Activated CD8-positive, alpha-beta memory T cell treated with anti-CD3 and anti-CD28 coated beads, Interleukin-2, amount 10 ng/mL, durations not matched to agents 7 days and 5 days (primary cell): ENCODE measurements at regions not wholly inside any gene's neighbourhood (a gene's known extent, or its start where the extent isn't known, plus 50 kb on each side); places are given as distances from the start of the nearest gene placed in this dataset.
"Not testable (repeated sequence)": the region's sequence is repeated elsewhere in the genome, so short reads cannot be mapped to it uniquely, and the experiment has no call there.

ENCODE experiments used
- ATAC-seq: fragments of 150-1000 bp; cut with Tn5 transposase; one replicate; pipeline ENCODE4 v1.10.0; 2021; ENCODE audit warnings: moderate library complexity
- CTCF ChIA-PET: fragments of 350-600 bp; sonication (Branson Sonifier 250); formaldehyde crosslinking; loops from one replicate; lab custom pipeline; 2021; ENCODE audit warnings: antibody characterized with exemption; lab: Charles Lee
- DNase-seq: peaks from one replicate; pipeline ENCODE4 v3.0.0-alpha.2; 2020
- H3K27ac Mint-ChIP-seq: one replicate; pipeline ENCODE4 v1.8.0; 2021; ENCODE audit warnings: mild to moderate bottlenecking, mixed read lengths
- H3K27me3 Mint-ChIP-seq: one replicate; pipeline ENCODE4 v1.8.0; 2021; ENCODE audit warnings: mixed read lengths
- H3K36me3 Mint-ChIP-seq: one replicate; pipeline ENCODE4 v1.8.0; 2021; ENCODE audit warnings: mild to moderate bottlenecking, mixed read lengths
- H3K4me1 Mint-ChIP-seq: one replicate; pipeline ENCODE4 v1.8.0; 2021; ENCODE audit warnings: mixed read lengths
- H3K4me3 Mint-ChIP-seq: one replicate; pipeline ENCODE4 v1.8.0; 2021; ENCODE audit warnings: mild to moderate bottlenecking, moderate library complexity, mixed read lengths
- H3K9me3 Mint-ChIP-seq: one replicate; pipeline ENCODE4 v1.8.0; 2022; ENCODE audit warnings: low read depth, mixed read lengths

DNA sequence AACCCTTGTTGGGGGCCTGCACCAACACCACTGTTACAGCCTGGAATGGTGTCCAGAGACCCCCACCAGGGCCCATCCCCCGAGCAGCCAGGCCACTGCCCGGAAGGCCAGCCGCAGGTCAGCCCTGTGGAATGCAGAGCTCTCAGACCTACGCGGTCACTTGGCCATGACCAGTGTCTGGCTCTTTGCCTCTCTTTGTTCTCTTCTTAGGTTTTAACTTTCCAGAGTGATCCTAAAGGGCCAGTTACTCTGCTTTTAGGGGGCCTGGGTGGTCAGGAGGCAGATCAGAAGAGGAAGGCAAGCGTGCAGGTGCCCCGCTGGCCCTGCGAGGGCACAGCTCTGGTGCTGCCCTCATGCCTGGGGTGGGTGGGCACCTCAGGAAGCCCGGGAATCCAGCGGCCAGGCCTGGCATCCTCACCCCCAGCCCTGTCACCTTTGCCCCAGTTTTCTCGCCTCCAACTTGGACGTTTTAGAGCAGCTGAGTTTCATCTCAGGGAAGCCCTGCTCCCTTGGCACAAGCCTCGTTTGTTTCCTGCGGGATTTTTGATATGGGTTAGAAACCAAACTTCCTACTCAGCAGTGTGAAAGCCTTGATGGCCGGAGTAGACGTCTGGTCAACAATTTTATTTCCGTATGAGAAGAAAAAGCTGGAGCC is 62.5 kb upstream of the CHST15 start:
- no peak for ATAC-seq
- Mint-ChIP-seq H3K4me3 (no peak overlapping the region), H3K27me3 (peaks cover 9% of the 10 kb centered on the region), H3K4me1 (no peaks in the 10 kb centered on the region), H3K9me3 (peaks cover 7% of the 10 kb centered on the region), H3K36me3 (no peaks in the 10 kb centered on the region), H3K27ac (no peak overlapping the region)
- CTCF ChIA-PET: no interaction called here
- no peak for DNase-seq

GRCh38 chr10:124153023-124153826 is 59.8 kb upstream of the CHST15 start:
- DNase-seq (peak; percentile 60), ATAC-seq (peak; percentile 77)
- Mint-ChIP-seq H3K4me3 (no peak overlapping the region), H3K4me1 (no peaks in the 10 kb centered on the region), H3K36me3 (no peaks in the 10 kb centered on the region), H3K27me3 (peaks cover 17% of the 10 kb centered on the region), H3K9me3 (peaks cover 7% of the 10 kb centered on the region), H3K27ac (no peak overlapping the region)
- CTCF ChIA-PET: no interaction called here

DNA sequence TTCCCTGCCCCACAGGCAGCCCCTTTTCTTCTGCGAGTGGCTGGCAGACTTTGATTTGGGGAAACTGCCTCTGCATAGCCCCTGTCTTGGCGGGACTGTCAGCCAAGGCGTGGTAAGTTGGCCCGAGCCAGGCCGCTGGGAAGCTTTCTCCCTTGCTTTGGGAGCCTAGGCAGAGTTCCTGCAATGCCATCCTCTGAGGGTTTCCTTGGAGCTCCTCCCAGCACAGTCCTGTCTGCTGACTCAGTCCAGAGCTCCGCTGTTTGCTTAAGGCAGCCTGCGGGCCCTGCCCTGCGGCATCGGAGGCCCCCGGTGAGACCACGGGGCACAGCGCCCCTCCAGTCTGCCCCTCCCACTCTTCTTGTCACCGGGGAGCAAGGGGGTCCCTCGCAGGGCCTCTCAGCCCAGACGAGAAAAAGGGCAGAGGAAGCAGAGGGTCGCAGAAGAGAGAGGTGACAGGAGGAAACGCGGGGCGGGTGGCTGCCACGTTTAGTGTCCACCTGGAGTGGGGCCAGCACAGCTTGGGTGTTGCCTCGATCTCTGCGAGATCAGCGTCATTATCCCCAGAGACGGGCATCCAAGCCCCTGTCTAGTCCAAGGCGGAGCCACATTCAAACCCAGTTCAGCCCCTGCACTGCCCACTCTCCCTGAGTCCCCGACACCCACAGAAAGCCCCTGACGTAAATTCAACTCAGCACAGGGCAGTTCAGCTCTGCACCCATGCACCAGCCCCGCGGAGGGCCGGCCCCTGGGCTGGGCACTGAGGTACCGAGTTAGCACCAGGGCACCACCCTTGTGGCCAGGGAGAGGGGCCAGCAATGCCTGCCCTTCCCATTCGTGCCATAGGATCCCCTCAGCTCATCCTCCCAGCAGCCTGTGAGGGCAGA is 59.0 kb upstream of the CHST15 start:
- H3K36me3 Mint-ChIP-seq: no peaks in the 10 kb centered on the region
- CTCF ChIA-PET: no interaction called here
- no peak overlapping the region for H3K4me3 Mint-ChIP-seq
- H3K9me3 Mint-ChIP-seq: peaks cover 7% of the 10 kb centered on the region
- no peak for DNase-seq
- H3K4me1 Mint-ChIP-seq: no peaks in the 10 kb centered on the region
- ATAC-seq: peak; percentile 7
- peaks cover 17% of the 10 kb centered on the region for H3K27me3 Mint-ChIP-seq
- no peak overlapping the region for H3K27ac Mint-ChIP-seq

- Mint-ChIP-seq H3K4me1 (no peaks in the 10 kb centered on the region), H3K27ac (no peak overlapping the region), H3K4me3 (no peak overlapping the region), H3K9me3 (peaks cover 7% of the 10 kb centered on the region), H3K36me3 (no peaks in the 10 kb centered on the region), H3K27me3 (peaks cover 17% of the 10 kb centered on the region)
- no peak for ATAC-seq
- CTCF ChIA-PET: no interaction called here
- DNase-seq: no peak
These were observed 58.2 kb upstream of the CHST15 start for GRCh38 chr10:124151466-124152095.

GRCh38 chr10:124150807-124151417 is 57.5 kb upstream of the CHST15 start:
- CTCF ChIA-PET: no interaction called here
- Mint-ChIP-seq H3K4me3 (no peak overlapping the region), H3K27ac (no peak overlapping the region)

GRCh38 chr10:124150189-124150806 is 56.9 kb upstream of the CHST15 start:
- H3K36me3 Mint-ChIP-seq: no peaks in the 10 kb centered on the region
- peaks cover 21% of the 10 kb centered on the region for H3K27me3 Mint-ChIP-seq
- peaks cover 4% of the 10 kb centered on the region for H3K9me3 Mint-ChIP-seq
- ATAC-seq (no peak), DNase-seq (no peak)
- H3K4me1 Mint-ChIP-seq: no peaks in the 10 kb centered on the region
- no peak overlapping the region for H3K27ac Mint-ChIP-seq
- CTCF ChIA-PET: no interaction called here
- no peak overlapping the region for H3K4me3 Mint-ChIP-seq

More at GRCh38 chr10:124150807-124151417, 57.5 kb upstream of the CHST15 start:
- no peaks in the 10 kb centered on the region for H3K4me1 Mint-ChIP-seq
- peaks cover 20% of the 10 kb centered on the region for H3K27me3 Mint-ChIP-seq
- no peak for DNase-seq
- H3K9me3 Mint-ChIP-seq: peaks cover 7% of the 10 kb centered on the region
- H3K36me3 Mint-ChIP-seq: no peaks in the 10 kb centered on the region
- no peak for ATAC-seq

DNA sequence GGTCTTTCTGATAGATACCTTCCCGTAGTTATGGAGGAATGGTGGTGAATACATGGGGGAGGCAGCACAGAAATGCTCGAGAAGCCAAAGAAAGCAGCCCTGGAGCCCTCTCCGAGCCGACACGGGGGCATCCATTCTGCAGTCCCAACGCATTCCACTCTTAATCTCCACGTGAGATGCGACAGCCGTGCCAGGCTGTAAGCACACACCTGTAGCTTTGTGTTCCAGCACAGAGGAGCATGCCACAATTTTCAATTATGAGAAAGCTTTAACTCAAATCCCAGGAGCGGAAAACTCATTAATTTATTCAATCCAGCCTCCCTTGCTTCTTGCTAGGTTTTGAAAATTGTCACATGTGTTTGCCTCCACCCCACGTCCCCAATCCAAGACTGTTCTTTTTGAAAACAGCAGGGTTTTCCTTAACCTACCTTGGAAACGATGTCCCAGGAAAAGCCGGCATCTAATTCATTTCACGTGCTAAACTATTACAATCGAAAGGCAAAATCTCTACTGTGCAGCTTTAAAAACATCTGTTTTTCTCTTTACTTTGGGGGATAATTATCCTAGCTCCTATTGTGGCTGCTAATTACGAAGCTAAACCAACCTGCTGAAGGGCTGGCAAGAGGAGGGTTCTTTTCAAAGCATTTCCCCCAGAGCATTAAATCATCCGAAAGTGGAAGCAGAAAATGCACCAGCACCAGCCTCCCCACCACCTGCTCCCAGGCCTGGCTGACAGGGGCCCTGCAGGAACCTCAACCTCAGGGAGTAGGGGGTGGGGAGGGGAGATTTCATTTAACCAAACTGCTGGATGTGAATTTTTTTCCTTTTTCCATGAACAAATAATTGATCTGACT is 56.0 kb upstream of the CHST15 start:
- Mint-ChIP-seq H3K9me3 (no peaks in the 10 kb centered on the region), H3K4me1 (no peaks in the 10 kb centered on the region), H3K4me3 (no peak overlapping the region), H3K27me3 (peaks cover 21% of the 10 kb centered on the region), H3K27ac (no peak overlapping the region), H3K36me3 (no peaks in the 10 kb centered on the region)
- no peak for DNase-seq
- no peak for ATAC-seq
- CTCF ChIA-PET: no interaction called here

DNA sequence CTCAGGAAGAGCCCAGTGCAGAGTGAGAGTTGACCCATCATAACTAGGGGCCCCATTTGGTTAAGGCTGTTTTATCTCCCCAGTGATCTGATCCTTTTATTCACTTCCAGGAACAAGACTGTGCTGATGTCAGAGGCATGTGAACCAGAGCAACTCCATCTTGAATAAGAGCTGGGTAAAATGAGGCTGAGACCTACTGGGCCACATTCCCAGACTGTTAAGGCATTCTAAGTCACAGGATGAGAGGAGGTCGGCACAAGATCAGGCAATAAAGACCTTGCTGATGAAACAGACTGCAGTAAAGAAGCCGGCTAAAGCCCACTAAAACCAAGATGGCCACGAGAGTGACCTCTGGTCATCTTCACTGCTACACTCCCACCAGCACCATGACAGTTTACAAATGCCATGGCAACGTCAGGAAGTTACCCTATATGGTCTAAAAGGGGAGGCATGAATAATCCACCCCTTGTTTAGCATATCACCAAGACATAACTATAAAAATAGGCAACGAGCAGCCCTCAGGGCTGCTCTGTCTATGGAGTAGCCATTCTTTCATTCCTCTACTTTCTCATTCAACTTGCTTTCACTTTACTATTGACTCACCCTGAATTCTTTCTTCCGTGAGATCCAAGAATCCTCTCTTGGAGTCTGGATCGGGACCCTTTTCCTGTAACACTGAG is 55.3 kb upstream of the CHST15 start:
- DNase-seq, H3K36me3 Mint-ChIP-seq, H3K27ac Mint-ChIP-seq, ATAC-seq, H3K4me1 Mint-ChIP-seq, CTCF ChIA-PET, H3K9me3 Mint-ChIP-seq, H3K4me3 Mint-ChIP-seq: not testable (repeated sequence)
- peaks cover 21% of the 10 kb centered on the region for H3K27me3 Mint-ChIP-seq

DNA sequence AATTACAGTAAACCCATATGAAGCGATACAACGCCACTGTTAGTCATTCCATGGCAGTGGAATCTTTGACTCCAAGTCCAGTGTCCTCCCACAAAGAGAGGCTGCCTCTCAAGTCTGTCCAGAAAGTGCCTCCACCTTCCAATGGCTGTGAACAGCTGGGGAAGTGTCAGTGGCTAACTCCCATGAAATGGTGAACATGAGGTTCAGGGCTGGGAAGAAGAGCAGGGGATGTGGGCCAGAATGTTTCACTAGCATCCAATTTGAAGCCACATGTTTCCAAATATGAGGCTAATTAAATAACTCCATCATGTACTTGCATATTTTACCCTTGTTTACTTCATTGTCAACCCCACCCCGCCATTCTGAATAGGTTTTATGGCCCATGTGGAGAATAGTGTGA is 53.1 kb upstream of the CHST15 start:
- H3K4me1 Mint-ChIP-seq: no peaks in the 10 kb centered on the region
- no peak for DNase-seq
- H3K9me3 Mint-ChIP-seq: no peaks in the 10 kb centered on the region
- ATAC-seq: no peak
- CTCF ChIA-PET: no interaction called here
- peaks cover 17% of the 10 kb centered on the region for H3K27me3 Mint-ChIP-seq
- no peak overlapping the region for H3K4me3 Mint-ChIP-seq
- H3K27ac Mint-ChIP-seq: no peak overlapping the region
- no peaks in the 10 kb centered on the region for H3K36me3 Mint-ChIP-seq

DNA sequence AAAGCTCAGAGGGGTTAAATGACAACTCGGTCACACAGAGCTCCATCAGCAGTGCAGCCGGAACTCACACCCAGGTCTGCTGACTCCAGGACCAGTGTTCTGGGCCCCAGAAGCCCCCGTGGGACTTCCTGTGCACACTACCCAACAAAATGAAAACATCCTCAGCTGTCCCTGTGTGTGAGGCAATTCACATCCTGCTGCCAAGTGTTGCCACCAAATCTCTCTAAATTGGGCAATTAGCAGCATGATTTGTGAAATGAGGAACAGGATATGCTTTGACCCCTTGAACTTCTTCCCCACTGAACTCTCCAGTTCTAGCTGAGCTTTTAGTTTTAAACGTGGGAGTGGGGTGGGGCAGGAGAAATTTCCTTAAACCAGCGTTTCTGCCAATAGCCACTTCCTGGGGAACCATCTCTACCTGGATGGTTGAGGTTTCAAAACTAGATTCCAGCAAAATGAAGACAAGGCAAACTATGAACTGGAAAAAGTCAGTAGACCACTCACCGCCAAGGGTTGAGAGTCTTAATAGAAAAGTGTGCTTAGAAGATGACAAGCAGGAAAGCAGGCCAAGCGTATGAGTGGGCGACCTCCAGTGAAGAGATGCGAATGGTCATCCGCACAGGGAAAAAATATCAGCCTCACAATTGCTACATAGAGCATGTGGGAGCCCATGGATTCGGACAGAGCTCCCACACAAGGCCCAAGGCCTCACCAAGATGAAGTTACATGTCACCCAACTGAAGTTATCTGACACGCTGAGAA is 51.9 kb upstream of the CHST15 start:
- Mint-ChIP-seq H3K27ac (no peak overlapping the region), H3K9me3 (no peaks in the 10 kb centered on the region), H3K4me1 (no peaks in the 10 kb centered on the region), H3K36me3 (no peaks in the 10 kb centered on the region), H3K4me3 (no peak overlapping the region), H3K27me3 (peaks cover 8% of the 10 kb centered on the region)
- CTCF ChIA-PET: no interaction called here
- ATAC-seq (no peak), DNase-seq (no peak)

- Mint-ChIP-seq H3K4me3 (no peak overlapping the region), H3K36me3 (no peaks in the 10 kb centered on the region), H3K27ac (no peak overlapping the region), H3K27me3 (peaks cover 3% of the 10 kb centered on the region), H3K4me1 (no peaks in the 10 kb centered on the region), H3K9me3 (no peaks in the 10 kb centered on the region)
- ATAC-seq: no peak
- CTCF ChIA-PET: no interaction called here
- DNase-seq: no peak
These were observed 51.1 kb upstream of the CHST15 start for GRCh38 chr10:124144536-124144935.
